K562 (cell line): ENCODE measurements at regions not wholly inside any gene's neighbourhood (a gene's known extent, or its start where the extent isn't known, plus 50 kb on each side); places are given as distances from the start of the nearest gene placed in this dataset.

ENCODE experiments used
- EZH2 ChIP-seq: IDR thresholded peaks from 2 replicates; pipeline ENCODE4 v1.6.1; 2012; ENCODE audit warnings: low read depth, mild to moderate bottlenecking, inconsistent platforms, low read length, borderline replicate concordance
- TF ChIP-seq, protein P1 (sequence below), 3 experiments: IDR thresholded peaks in 2 of 3; conservative IDR thresholded peaks in 1 of 3; 2 replicates each; pipeline ENCODE4 v1.5.1; 2011 to 2012; ENCODE audit warnings: low read length in 3 of 3, mild to moderate bottlenecking in 3 of 3, control low read depth in 2 of 3, improper control_type of control experiment in 1 of 3, inconsistent platforms in 1 of 3, low read depth in 1 of 3, mixed read lengths in 1 of 3, moderate library complexity in 1 of 3; ENCODE audit not compliant: insufficient read depth in 2 of 3

DNA sequence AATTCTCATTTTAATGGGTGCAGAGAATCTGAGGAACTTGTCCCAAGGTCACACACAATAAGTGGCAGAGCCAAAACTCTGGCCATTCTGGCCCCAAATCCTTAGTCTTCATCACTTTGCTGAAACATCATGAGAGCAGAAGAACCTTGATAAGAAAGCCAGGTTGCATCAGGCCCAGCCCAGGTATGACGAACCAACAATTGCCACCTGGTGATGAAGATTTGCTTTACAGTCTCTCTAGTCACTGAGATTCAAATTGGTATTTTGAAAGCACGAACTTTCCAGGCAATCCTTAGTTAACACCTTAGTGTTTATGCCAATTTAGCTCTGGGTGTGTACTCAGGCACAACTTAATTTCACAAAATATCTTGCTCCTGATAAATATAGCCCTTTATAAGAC is 502.7 kb upstream of the HTR2A start:
- TF ChIP-seq, protein P1, sequence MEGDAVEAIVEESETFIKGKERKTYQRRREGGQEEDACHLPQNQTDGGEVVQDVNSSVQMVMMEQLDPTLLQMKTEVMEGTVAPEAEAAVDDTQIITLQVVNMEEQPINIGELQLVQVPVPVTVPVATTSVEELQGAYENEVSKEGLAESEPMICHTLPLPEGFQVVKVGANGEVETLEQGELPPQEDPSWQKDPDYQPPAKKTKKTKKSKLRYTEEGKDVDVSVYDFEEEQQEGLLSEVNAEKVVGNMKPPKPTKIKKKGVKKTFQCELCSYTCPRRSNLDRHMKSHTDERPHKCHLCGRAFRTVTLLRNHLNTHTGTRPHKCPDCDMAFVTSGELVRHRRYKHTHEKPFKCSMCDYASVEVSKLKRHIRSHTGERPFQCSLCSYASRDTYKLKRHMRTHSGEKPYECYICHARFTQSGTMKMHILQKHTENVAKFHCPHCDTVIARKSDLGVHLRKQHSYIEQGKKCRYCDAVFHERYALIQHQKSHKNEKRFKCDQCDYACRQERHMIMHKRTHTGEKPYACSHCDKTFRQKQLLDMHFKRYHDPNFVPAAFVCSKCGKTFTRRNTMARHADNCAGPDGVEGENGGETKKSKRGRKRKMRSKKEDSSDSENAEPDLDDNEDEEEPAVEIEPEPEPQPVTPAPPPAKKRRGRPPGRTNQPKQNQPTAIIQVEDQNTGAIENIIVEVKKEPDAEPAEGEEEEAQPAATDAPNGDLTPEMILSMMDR (IDR thresholded peaks at IDR 0.05 in 2 of 3, conservative IDR thresholded peaks at IDR 0.05 in 1 of 3; ENCODE audit: insufficient read depth in 2 of 3, low read depth in 1 of 3, low read length in 3 of 3), result no peak
- TF ChIP-seq EZH2, result no peak
